ENCODE measurements at regions not wholly inside any gene's neighbourhood (a gene's known extent, or its start where the extent isn't known, plus 50 kb on each side); places are given as distances from the start of the nearest gene placed in this dataset.

GRCh38 chr6:106002005-106002404 is 84.1 kb upstream of the PRDM1 start:
- TF ChIP-seq CTCF (IDR thresholded peaks at IDR 0.05; ENCODE audit: low read depth, low read length, poor library complexity, severe bottlenecking), result no peak
- no peak for TF ChIP-seq EZH2phosphoT487 (IDR thresholded peaks at IDR 0.05; ENCODE audit: borderline replicate concordance, low read length)
- Histone ChIP-seq H3K79me2 (ENCODE audit: control insufficient read depth, low read length) (no peaks in the 10 kb centered on the region), H3K4me2 (ENCODE audit: low read length) (no peak overlapping the region), H3K9me3 (ENCODE audit: control insufficient read depth, insufficient read depth, low read length) (no peaks in the 10 kb centered on the region), H3F3A (ENCODE audit: control insufficient read depth, insufficient read depth) (no peaks in the 10 kb centered on the region), H3K27me3 (ENCODE audit: control insufficient read depth, low read length) (no peaks in the 10 kb centered on the region), H4K20me1 (ENCODE audit: control insufficient read depth, insufficient read depth, low read depth, low read length) (no peaks in the 10 kb centered on the region), H3K4me1 (ENCODE audit: control insufficient read depth, low read length) (no peaks in the 10 kb centered on the region), H3K27ac (ENCODE audit: low read depth, low read length) (no peak overlapping the region), H3K4me3 (ENCODE audit: low read length) (no peak overlapping the region), H3K9me2 (replicated peaks; ENCODE audit: control insufficient read depth, low read length) (no peaks in the 10 kb centered on the region), H3K36me3 (ENCODE audit: control insufficient read depth, low read length) (no peaks in the 10 kb centered on the region)

GRCh38 chr6:106000935-106001334 is 85.2 kb upstream of the PRDM1 start:
- Histone ChIP-seq H3K27ac (ENCODE audit: low read depth, low read length) (no peak overlapping the region), H3K9me2 (replicated peaks; ENCODE audit: control insufficient read depth, low read length) (no peaks in the 10 kb centered on the region), H3F3A (ENCODE audit: control insufficient read depth, insufficient read depth) (no peaks in the 10 kb centered on the region), H3K27me3 (ENCODE audit: control insufficient read depth, low read length) (0 out of 2 replicates have a peak, but pooled peaks cover 3% of the 10 kb centered on the region), H3K4me1 (ENCODE audit: control insufficient read depth, low read length) (no peaks in the 10 kb centered on the region), H3K79me2 (ENCODE audit: control insufficient read depth, low read length) (no peaks in the 10 kb centered on the region), H3K4me3 (ENCODE audit: low read length) (no peak overlapping the region), H3K9me3 (ENCODE audit: control insufficient read depth, insufficient read depth, low read length) (no peaks in the 10 kb centered on the region), H3K36me3 (ENCODE audit: control insufficient read depth, low read length) (no peaks in the 10 kb centered on the region), H3K4me2 (ENCODE audit: low read length) (no peak overlapping the region), H4K20me1 (ENCODE audit: control insufficient read depth, insufficient read depth, low read depth, low read length) (no peaks in the 10 kb centered on the region)
- TF ChIP-seq CTCF (IDR thresholded peaks at IDR 0.05; ENCODE audit: low read depth, low read length, poor library complexity, severe bottlenecking) (no peak), EZH2phosphoT487 (IDR thresholded peaks at IDR 0.05; ENCODE audit: borderline replicate concordance, low read length) (no peak)

- Histone ChIP-seq H3K4me3 (ENCODE audit: low read length) (no peak overlapping the region), H3K4me1 (ENCODE audit: control insufficient read depth, low read length) (peaks cover 7% of the 10 kb centered on the region), H4K20me1 (ENCODE audit: control insufficient read depth, insufficient read depth, low read depth, low read length) (no peaks in the 10 kb centered on the region), H3F3A (ENCODE audit: control insufficient read depth, insufficient read depth) (no peaks in the 10 kb centered on the region), H3K4me2 (ENCODE audit: low read length) (no peak overlapping the region), H3K27ac (ENCODE audit: low read depth, low read length) (no peak overlapping the region), H3K36me3 (ENCODE audit: control insufficient read depth, low read length) (no peaks in the 10 kb centered on the region), H3K9me2 (replicated peaks; ENCODE audit: control insufficient read depth, low read length) (no peaks in the 10 kb centered on the region), H3K27me3 (ENCODE audit: control insufficient read depth, low read length) (peaks cover 3% of the 10 kb centered on the region; the same call in 1 of the 2 replicates), H3K9me3 (ENCODE audit: control insufficient read depth, insufficient read depth, low read length) (peaks cover 8% of the 10 kb centered on the region; the same call in 1 of the 2 replicates), H3K79me2 (ENCODE audit: control insufficient read depth, low read length) (no peaks in the 10 kb centered on the region)
- no peak for TF ChIP-seq CTCF (IDR thresholded peaks at IDR 0.05; ENCODE audit: low read depth, low read length, poor library complexity, severe bottlenecking)
- no peak for TF ChIP-seq EZH2phosphoT487 (IDR thresholded peaks at IDR 0.05; ENCODE audit: borderline replicate concordance, low read length)
These were observed 88.7 kb upstream of the PRDM1 start for GRCh38 chr6:105997482-105997881.

Measured in DOHH2 (cell line).